Parathyroid adenoma (tissue), 2 donors: ENCODE measurements at regions not wholly inside any gene's neighbourhood (a gene's known extent, or its start where the extent isn't known, plus 50 kb on each side); places are given as distances from the start of the nearest gene placed in this dataset.

ENCODE experiments used
- H2AFZ ChIP-seq: fragments of 300-600 bp; sonication (generic); one replicate; pipeline ENCODE4 v1.7.0; 2017; ENCODE audit warnings: antibody characterized with exemption, mild to moderate bottlenecking
- H3K27ac ChIP-seq: fragments of 300-600 bp; sonication (generic); one replicate; pipeline ENCODE4 v1.7.0; 2017
- H3K27me3 ChIP-seq: fragments of 300-600 bp; sonication (generic); one replicate; pipeline ENCODE4 v1.7.0; 2017; ENCODE audit warnings: low read length; ENCODE audit not compliant: control insufficient read depth, insufficient read depth
- H3K36me3 ChIP-seq: fragments of 300-600 bp; sonication (generic); one replicate; pipeline ENCODE4 v1.7.0; 2017; ENCODE audit warnings: low read length; ENCODE audit not compliant: control insufficient read depth, insufficient read depth
- H3K4me1 ChIP-seq: fragments of 300-600 bp; sonication (generic); one replicate; pipeline ENCODE4 v1.7.0; 2017; ENCODE audit warnings: control low read depth
- H3K4me2 ChIP-seq: fragments of 300-600 bp; sonication (generic); one replicate; pipeline ENCODE4 v1.7.0; 2017; ENCODE audit warnings: low read length
- H3K4me3 ChIP-seq: fragments of 300-600 bp; sonication (generic); one replicate; pipeline ENCODE4 v1.7.0; 2017; ENCODE audit warnings: low read depth, low read length
- H3K79me2 ChIP-seq: fragments of 300-600 bp; sonication (generic); one replicate; pipeline ENCODE4 v1.7.0; 2017; ENCODE audit warnings: control low read depth
- H3K9ac ChIP-seq: fragments of 300-600 bp; sonication (generic); one replicate; pipeline ENCODE4 v1.7.0; 2017; ENCODE audit warnings: mild to moderate bottlenecking
- H3K9me3 ChIP-seq: fragments of 300-600 bp; sonication (generic); one replicate; pipeline ENCODE4 v1.7.0; 2017; ENCODE audit warnings: low read length; ENCODE audit not compliant: control insufficient read depth
- TF ChIP-seq, protein P1 (sequence below): fragments of 300-600 bp; sonication (generic); IDR thresholded peaks from one replicate; pipeline ENCODE4 v1.7.0; 2017; ENCODE audit warnings: antibody characterized with exemption, mild to moderate bottlenecking
- donor health status: primary hyperparathyroidism.

DNA sequence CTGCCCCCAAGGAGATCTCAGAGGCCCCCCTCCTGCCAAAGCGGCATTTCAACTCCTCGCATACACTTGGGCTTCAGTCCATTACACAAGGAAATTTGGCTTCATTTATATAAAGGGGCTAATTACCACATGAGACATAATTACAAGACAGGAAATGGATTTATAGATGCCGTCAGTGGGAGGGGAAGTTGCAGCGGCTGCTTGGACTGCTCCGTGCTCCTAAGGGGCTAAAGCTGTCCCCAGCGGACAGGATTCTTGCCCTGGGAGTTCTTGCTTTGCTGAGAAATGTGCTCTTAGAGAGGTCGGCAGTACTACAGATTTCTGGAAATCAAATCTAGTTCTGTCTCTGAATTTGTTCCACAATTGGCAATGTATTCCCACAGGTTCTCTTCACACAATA is 57.2 kb upstream of the NLK start:
- TF ChIP-seq, protein P1, sequence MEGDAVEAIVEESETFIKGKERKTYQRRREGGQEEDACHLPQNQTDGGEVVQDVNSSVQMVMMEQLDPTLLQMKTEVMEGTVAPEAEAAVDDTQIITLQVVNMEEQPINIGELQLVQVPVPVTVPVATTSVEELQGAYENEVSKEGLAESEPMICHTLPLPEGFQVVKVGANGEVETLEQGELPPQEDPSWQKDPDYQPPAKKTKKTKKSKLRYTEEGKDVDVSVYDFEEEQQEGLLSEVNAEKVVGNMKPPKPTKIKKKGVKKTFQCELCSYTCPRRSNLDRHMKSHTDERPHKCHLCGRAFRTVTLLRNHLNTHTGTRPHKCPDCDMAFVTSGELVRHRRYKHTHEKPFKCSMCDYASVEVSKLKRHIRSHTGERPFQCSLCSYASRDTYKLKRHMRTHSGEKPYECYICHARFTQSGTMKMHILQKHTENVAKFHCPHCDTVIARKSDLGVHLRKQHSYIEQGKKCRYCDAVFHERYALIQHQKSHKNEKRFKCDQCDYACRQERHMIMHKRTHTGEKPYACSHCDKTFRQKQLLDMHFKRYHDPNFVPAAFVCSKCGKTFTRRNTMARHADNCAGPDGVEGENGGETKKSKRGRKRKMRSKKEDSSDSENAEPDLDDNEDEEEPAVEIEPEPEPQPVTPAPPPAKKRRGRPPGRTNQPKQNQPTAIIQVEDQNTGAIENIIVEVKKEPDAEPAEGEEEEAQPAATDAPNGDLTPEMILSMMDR, result no peak
- Histone ChIP-seq H3K9ac (no peak overlapping the region), H3K79me2 (no peaks in the 10 kb centered on the region), H3K27ac (no peak overlapping the region), H3K9me3 (no peaks in the 10 kb centered on the region), H3K4me3 (no peak overlapping the region), H3K27me3 (no peaks in the 10 kb centered on the region), H2AFZ (no peak overlapping the region), H3K4me2 (no peak overlapping the region), H3K36me3 (no peaks in the 10 kb centered on the region), H3K4me1 (peaks cover 4% of the 10 kb centered on the region)

DNA sequence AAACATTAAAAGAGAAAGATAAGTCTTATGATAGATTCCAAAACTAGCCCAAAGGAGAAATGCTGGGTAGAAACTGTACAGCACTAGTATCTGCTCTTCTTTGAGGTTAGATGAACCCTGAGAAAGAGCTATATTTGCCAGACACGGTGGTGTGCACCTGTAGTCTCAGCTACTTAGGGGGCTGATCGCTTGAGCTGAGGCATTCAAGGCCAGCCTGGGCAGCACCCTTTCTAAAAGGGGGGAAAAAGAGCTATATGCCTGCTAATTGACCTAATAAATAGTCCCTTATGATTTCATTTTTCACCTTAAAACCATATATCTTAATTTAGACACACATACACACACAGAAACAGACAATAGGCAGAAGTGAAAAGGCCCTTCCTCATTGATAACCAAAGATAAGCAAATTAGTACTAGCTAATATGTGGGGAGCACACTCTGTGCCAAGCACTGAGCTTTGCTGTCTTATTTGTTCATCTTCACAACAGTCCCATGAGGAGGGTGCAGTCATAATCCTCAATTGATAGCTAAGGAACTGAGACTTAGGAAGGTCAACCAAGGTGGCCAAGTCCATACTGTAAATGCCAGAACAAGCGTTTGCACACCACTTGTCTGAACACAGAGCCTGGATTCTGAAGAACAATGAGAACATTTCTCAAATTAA is 56.6 kb upstream of the NLK start:
- Histone ChIP-seq H3K36me3 (no peaks in the 10 kb centered on the region), H3K9me3 (no peaks in the 10 kb centered on the region), H3K27ac (no peak overlapping the region), H3K4me1 (peaks cover 4% of the 10 kb centered on the region), H2AFZ (no peak overlapping the region), H3K9ac (no peak overlapping the region), H3K27me3 (no peaks in the 10 kb centered on the region), H3K4me3 (no peak overlapping the region), H3K4me2 (no peak overlapping the region), H3K79me2 (no peaks in the 10 kb centered on the region)
- TF ChIP-seq, protein P1, result no peak

DNA sequence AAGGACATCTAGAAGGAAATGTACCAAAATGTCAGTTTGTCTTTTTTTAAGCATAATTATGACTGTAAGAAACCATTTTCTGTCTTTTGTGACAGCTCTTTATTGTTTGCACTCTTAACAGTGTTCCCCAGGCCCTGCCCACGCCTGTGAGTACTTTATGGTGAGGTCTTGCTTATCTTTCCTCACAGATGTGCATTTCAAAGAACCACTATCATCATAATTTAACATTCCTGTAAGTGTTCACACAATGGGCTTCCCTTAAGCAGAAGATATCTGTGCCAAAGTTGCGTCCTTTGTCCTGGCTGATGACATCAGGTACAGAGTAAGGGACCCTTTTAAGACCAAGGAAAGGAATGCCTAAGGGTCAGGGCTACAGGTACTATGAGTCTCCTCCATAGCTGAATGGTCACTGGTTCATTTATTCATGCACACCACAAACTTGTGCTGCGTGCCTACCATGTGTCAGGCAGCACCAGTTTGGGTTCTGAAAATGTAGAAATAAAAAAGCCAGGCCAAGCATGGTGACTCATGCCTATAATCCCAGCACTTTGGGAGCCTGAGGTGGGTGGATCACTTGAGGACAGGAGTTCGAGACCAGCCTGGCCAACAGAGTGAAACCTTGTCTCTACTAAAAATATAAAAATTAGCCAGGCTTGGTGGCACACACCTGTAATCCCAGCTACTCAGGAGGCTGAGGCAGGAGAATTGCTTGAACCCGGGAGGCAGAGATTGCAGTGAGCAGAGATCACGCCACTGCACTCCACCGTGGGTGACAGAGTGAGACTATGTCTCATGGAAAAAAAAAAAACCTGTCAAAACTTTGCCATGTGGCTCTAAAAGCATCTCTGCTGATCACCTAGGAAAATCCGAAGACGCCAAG is 55.4 kb upstream of the NLK start:
- Histone ChIP-seq H3K27me3 (no peaks in the 10 kb centered on the region), H3K36me3 (no peaks in the 10 kb centered on the region), H3K79me2 (no peaks in the 10 kb centered on the region), H2AFZ (no peak overlapping the region), H3K4me3 (no peak overlapping the region), H3K4me2 (no peak overlapping the region), H3K27ac (no peak overlapping the region), H3K9me3 (no peaks in the 10 kb centered on the region), H3K4me1 (peaks cover 4% of the 10 kb centered on the region), H3K9ac (no peak overlapping the region)
- TF ChIP-seq, protein P1, result no peak

GRCh38 chr17:27989046-27989445 is 53.4 kb upstream of the NLK start:
- Histone ChIP-seq H3K4me2 (no peak overlapping the region), H3K9me3 (no peaks in the 10 kb centered on the region), H3K4me3 (no peak overlapping the region), H3K27me3 (no peaks in the 10 kb centered on the region), H3K4me1 (no peaks in the 10 kb centered on the region), H2AFZ (no peak overlapping the region), H3K79me2 (no peaks in the 10 kb centered on the region), H3K9ac (no peak overlapping the region), H3K36me3 (no peaks in the 10 kb centered on the region), H3K27ac (no peak overlapping the region)
- TF ChIP-seq, protein P1, result no peak
